Stimulated activated CD8-positive, alpha-beta memory T cell treated with anti-CD3 and anti-CD28 coated beads, Interleukin-7, amount 100 ng/mL, for 24 hours (primary cell): ENCODE measurements at regions not wholly inside any gene's neighbourhood (a gene's known extent, or its start where the extent isn't known, plus 50 kb on each side); places are given as distances from the start of the nearest gene placed in this dataset.

ENCODE experiments used
- DNase-seq: peaks from one replicate; pipeline ENCODE4 v3.0.0-alpha.2; 2020; ENCODE audit warnings: low read depth

DNA sequence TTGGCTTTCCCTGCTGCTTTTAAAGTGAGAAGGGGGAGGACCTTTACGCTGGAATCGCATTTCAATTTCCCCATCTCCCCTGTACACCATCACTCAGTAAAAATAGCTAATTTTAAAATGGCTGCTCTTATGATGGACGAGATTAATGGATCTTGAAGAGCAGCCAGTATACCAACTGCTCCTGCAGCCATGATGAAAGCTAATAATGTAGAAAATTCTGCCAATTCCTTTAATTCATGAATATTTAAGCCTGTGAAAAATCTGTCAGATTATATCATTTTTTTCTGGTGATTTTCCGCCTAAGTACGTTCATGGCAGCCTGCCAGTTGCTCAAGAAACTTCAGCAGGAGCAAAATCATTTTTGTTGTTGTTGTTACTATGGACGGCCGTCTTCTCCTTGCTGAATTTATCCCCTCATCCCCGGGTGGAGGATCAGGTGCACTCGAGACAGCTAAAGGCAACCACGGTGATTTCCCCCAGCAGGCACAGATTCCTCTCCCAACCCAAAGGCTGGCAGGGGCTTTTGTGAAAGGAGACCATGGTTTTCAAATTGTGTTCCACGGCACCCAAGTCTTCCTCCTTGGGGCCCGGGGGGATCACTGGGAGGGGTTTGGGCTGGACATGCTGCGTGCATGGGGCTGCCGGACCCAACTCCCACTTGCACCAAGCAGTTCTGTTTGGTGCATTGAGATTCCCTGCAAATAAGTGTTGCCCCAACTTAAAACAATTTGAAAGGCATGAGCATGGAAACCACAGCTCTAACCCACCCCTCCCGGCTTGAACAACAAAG lies 289.6 kb downstream of the UACA start:
- no peak for DNase-seq

- DNase-seq = no peak
Measured at GRCh38 chr15:70471517-70471916, 291.8 kb downstream of the UACA start.

- DNase-seq = no peak
Measured at GRCh38 chr15:70470556-70471191, 292.7 kb downstream of the UACA start.

DNA sequence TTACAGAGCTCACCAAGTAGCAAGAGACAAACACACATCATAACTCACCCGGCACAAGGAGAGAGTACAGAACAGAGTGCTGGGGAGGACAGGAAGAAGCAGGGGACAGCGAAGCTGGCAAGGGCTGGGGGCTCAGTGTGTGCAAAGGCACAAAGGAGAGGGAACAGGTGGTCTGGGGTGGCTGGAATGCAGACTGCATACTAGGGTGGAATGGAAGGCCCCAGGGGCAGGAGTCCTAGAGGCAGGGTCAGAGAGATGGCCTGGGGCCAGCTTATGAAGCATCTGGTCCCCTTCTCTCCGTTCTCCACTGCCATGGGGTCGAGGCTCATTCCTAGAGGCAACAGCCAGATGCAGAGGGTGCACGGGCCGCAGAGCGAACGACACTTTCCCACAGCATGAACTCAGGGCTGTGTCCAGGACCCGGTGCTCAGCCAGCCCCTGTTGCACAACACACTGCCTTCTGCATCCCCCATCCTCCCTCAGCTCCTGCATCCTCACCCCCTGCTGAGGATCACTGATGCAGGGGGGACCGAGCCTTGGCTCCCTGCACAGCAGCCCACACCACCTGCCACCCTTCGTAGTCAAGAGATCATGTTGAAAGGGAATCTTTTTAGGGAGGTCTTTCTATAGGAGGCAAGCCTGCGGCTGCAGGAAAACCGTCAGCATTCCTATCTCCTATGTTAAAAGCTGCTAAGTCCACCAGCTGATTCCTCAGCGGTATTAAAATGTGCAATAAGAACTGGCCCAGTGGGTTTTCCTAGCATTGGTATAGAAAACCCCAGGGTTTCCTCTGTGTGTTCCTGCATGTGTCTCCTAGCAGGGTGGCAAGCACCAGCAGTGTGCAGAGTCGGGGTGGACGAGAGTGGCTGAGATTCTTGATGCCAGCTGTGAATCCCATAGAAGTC lies 293.5 kb downstream of the UACA start:
- no peak for DNase-seq

GRCh38 chr15:70469182-70469581 lies 294.2 kb downstream of the UACA start:
- no peak for DNase-seq

DNA sequence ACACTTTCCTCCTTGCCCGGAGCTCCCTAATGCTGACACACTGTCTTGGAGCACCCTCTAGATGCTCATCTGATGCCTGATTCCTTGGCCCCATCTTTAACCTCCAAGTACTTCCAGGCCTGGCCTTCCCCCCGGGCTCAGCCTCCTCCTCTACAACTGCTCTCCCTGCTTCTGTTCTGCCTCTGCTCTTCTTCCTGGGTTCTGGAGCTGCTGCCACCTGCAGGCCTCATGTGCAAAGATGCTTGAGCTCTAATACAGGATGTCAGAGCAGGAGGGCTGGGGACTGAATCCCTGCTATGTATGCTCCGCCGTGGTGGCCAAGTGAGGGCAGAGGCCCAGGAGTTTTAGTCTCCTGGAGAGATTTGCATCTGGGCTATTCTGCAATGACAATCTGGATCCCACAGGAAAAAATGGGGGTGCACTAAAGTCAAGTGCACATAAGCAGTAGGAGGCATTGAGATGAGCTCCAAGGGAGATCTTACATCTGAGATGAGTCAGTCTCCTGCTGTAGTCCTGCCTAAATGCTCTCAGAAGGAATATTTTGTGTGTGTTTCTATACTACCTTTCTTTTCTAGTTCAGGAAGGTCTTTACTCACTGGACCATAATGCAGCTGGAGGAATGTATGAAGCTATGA lies 296.3 kb downstream of the UACA start:
- DNase-seq = no peak

DNA sequence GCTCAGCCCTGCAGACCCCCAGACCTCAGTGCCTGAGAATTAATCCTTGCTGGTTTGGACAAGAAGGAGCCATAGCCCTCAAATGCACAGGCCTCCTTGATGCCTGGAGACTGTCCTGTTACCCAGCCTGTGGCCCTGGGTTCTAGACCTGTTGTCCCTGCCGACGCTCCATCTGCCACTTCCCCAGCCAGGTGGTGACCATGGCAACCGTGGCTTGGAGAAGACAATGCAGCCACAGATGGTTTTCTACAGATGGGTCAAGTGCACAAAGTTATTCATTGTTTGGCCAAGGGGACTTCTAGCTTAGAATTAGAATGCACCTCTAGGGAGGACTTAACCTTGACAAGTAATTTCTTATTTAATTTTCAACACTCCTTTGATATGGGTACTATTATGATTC lies 297.1 kb downstream of the UACA start:
- no peak for DNase-seq

GRCh38 chr15:70465812-70466211 lies 297.5 kb downstream of the UACA start:
- DNase-seq = no peak

GRCh38 chr15:70463453-70463834 lies 299.9 kb downstream of the UACA start:
- DNase-seq = no peak

DNA sequence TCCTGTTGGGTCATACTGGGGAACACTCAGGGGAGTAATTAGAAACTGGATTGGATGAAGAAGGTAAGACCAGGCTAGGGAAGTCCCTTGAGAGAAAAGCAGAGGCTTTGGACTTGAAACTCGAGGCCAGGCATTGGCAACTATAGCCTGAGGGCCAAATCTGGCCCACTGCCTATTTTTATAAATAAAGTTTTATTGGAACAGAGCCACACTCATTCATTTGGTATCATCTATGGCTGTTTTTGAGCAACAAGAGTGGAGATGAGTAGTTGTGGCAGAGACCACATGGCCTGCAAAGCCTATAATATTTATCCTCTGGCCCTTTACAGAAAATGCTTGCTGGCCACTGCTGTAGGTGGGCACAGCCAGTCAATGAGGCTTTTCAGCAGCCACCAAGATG lies 301.4 kb downstream of the UACA start:
- no peak for DNase-seq

- no peak for DNase-seq
Measured at GRCh38 chr15:70461017-70461416, 302.3 kb downstream of the UACA start.

DNA sequence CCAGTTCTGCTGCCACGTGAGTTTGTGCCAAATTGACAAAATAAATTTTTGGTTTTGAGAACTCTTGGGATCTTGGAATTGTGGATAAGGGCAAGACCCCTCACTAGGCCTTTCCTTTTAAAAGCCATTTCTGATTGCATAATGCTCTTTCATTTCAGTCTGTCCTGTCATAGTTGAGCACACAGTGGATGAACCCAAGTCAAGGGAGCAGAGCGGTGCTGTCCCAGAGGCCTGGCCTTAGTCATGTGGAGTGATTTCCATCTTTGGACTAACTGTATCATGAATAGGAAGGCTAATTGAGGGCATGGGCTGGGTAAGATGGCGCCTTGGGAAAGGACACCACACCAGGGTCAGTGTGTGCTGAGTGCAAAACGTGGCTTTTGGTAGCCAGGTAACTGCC lies 304.0 kb downstream of the UACA start:
- no peak for DNase-seq

GRCh38 chr15:70453766-70454165 lies 309.6 kb downstream of the UACA start:
- no peak for DNase-seq

- no peak for DNase-seq
Measured at GRCh38 chr15:70453238-70453637, 310.1 kb downstream of the UACA start.

DNA sequence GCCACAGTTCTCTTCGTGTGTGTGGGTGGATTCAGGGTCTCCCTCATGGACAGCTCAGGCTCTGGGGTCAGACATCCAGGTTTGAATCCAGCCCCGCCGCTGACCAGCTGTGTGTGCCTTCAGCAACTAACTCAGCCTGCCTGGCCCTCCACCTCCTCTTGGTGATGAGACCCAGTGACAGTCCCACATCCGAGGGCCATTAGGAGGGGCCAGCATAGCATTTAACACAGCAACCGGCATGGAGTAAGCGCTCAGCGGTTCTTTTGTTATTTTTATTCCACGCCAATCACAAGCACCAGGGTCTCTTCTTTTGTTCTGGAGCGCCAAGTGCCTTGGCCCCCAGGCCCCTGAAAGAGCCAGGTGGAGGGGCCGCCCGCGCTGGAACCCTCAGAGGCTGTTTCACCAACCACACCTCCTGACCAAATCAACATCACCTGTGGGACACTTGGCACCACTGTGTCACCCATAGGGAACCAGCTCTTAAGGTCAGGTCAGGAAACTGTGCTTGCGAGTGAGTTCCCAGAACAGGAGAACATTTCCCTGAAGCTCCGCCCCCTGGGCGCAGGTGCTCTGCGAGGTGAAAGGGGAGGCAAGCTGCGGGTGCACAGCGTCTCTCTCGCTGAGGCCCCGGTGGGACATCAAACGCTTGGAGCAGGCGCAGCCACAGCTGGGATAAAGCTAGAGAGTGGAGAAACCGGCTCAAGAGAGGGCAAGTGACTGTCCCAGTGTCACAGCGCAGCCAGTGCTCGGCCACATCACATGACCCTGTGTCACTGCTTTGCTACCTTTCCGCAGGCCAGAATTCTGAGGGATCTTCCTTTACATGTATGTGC lies 311.3 kb downstream of the UACA start:
- DNase-seq = no peak

GRCh38 chr15:70450142-70450443 lies 313.3 kb downstream of the UACA start:
- DNase-seq = no peak

DNA sequence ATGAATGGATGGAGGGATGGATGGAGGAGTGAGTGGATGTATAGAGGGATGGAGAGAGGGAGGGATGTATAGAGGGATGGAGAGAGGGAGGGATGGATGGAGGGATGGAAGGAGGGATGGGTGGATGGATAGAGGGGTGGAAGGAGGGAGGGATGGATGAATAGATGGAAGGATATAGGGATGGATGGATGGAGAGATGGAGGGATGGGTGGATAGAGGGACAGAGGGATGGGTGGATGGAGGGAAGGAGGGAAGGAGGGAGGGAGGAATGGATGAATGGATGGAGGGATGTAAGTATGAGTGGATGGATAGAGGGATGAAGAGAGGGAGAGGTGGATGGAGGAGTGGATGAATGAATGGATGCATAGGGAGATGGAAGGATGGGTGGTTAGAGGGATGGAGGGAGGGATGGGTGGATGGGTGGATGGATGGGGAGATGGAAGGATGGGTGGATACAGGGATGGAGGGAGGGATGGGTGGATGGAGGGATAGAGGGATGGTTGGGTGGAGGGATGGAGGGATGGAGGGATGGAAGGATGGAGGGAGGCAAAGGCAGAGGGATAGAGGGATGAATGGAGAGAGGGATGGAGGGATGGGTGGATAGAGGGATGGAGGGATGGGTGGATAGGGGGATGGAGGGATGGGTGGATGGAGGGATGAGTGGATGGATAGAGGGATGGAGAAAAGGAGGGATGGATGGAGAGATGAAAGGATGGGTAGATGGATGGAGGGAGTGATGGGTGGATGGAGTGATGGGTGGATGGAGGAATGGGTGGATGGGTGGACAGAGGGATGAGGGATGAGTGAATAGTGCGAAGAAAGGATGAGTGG lies 313.8 kb downstream of the UACA start:
- no peak for DNase-seq

GRCh38 chr15:70447928-70448698 lies 315.2 kb downstream of the UACA start:
- peak; percentile 22 for DNase-seq

DNA sequence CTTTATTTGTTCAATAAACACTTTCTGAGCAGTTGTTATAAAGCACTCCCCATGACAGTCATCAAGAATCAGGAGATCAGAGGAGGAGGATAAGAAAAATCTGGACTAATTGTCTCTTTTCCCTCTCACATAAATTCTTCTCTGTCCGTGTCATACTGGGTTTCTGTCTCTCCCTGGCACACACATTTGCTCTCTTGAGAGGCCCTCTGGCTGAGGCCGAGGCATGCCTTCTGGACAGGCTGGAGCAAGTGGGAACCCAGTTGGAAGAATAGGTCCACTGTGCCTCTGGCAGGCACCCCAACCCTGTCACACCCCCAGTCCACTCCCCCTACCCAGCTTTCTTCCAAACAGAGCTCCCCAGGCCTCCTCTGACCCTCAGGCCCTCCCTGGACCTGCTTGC lies 315.8 kb downstream of the UACA start:
- DNase-seq = no peak

DNA sequence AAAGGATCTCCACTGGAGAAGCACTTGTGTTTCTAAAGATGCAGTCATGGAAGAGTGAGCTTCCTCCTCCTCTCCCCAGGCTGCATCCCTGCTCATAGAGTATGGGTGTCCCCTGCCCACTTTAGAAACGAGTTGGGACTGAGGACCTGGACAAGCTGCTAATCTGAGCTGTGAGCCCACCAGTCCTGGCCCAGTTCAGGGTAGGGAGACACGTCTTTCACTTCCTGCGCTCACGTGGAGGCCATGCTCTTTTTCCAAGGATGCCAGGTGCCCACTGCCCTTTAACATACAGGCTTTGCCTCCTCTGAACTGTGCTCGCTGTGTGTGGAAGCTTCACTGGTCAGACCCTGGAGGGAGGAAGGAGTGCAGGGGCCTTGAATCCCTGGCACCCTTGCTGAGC lies 316.3 kb downstream of the UACA start:
- no peak for DNase-seq
